ENCODE measurements at regions not wholly inside any gene's neighbourhood (a gene's known extent, or its start where the extent isn't known, plus 50 kb on each side); places are given as distances from the start of the nearest gene placed in this dataset.

GRCh38 chr11:29578806-29579205, 438.0 kb downstream of the KCNA4 start:
- TF ChIP-seq EP300 (IDR thresholded peaks at IDR 0.05; ENCODE audit: borderline replicate concordance in 1 of 2, low read depth in 1 of 2, low read length in 1 of 2), result no peak
- TF ChIP-seq CTCF (IDR thresholded peaks at IDR 0.05), result no peak
- TF ChIP-seq POLR2AphosphoS5 (IDR thresholded peaks at IDR 0.05; ENCODE audit: low read depth, low read length), result no peak
- TF ChIP-seq SMC3 (IDR thresholded peaks at IDR 0.05; ENCODE audit: low read depth, low read length), result no peak
- no peak for TF ChIP-seq CHD2 (IDR thresholded peaks at IDR 0.05; ENCODE audit: low read length, partially characterized antibody)
- TF ChIP-seq RAD21 (IDR thresholded peaks at IDR 0.05; ENCODE audit: low read length), result no peak
- TF ChIP-seq NRF1 (IDR thresholded peaks at IDR 0.05; ENCODE audit: low read depth, low read length), result no peak
- no peak for TF ChIP-seq USF2 (IDR thresholded peaks at IDR 0.05; ENCODE audit: borderline replicate concordance, low read depth, low read length)
- TF ChIP-seq NFIC (IDR thresholded peaks at IDR 0.05; ENCODE audit: borderline replicate concordance), result no peak
- TF ChIP-seq FOXM1 (IDR thresholded peaks at IDR 0.05; ENCODE audit: low read depth), result no peak
- no peak for TF ChIP-seq REST (IDR thresholded peaks at IDR 0.05; ENCODE audit: low read depth, low read length)
- no peak for TF ChIP-seq EZH2phosphoT487 (IDR thresholded peaks at IDR 0.05; ENCODE audit: borderline replicate concordance, low read depth)
